Small intestine (tissue), 7 donors: ENCODE measurements at regions not wholly inside any gene's neighbourhood (a gene's known extent, or its start where the extent isn't known, plus 50 kb on each side); places are given as distances from the start of the nearest gene placed in this dataset.

ENCODE experiments used
- DNase-seq, 2 donors: peaks; one replicate each; pipeline versions ENCODE4 v3.0.0 to v3.0.0-alpha.2; 2013
- FAIRE-seq: peaks from 2 replicates; lab custom pipeline; 2012; peaks lifted over from hg19 to GRCh38; lab: Jason Lieb, UNC
- H3K27ac ChIP-seq, 3 donors: one replicate each; pipeline ENCODE4 v1.5.1; 2013; ENCODE audit warnings: low read length in 2 of 3, mild to moderate bottlenecking in 2 of 3, control low read depth in 1 of 3, inconsistent platforms in 1 of 3, low read depth in 1 of 3, moderate library complexity in 1 of 3
- H3K27me3 ChIP-seq, 3 donors: one replicate each; pipeline ENCODE4 v1.6.1; 2013; ENCODE audit warnings: low read length in 3 of 3, inconsistent platforms in 1 of 3; ENCODE audit not compliant: control insufficient read depth in 3 of 3, insufficient read depth in 3 of 3
- H3K36me3 ChIP-seq, 3 donors: one replicate each; pipeline ENCODE4 v1.6.1; 2013; ENCODE audit warnings: low read length in 3 of 3, inconsistent platforms in 1 of 3, low read depth in 1 of 3, mild to moderate bottlenecking in 1 of 3, moderate library complexity in 1 of 3; ENCODE audit not compliant: control insufficient read depth in 3 of 3, insufficient read depth in 2 of 3
- H3K4me1 ChIP-seq, 3 donors: one replicate each; pipeline ENCODE4 v1.6.1; 2013; ENCODE audit warnings: low read length in 2 of 3, inconsistent platforms in 1 of 3, low read depth in 1 of 3, mild to moderate bottlenecking in 1 of 3, moderate library complexity in 1 of 3; ENCODE audit not compliant: control insufficient read depth in 3 of 3, insufficient read depth in 2 of 3
- H3K4me3 ChIP-seq, 3 donors: one replicate each; pipeline ENCODE4 v1.5.1; 2013; ENCODE audit warnings: low read length in 3 of 3, control low read depth in 1 of 3, inconsistent platforms in 1 of 3, low read depth in 1 of 3, mild to moderate bottlenecking in 1 of 3, moderate library complexity in 1 of 3
- H3K9me3 ChIP-seq, 2 donors: one replicate each; pipeline ENCODE4 v1.6.1; 2013; ENCODE audit warnings: low read depth in 1 of 2, low read length in 1 of 2; ENCODE audit not compliant: control insufficient read depth in 2 of 2, insufficient read depth in 1 of 2
- WGBS, 3 donors: extraction: QIAGEN DNeasy Blood & Tissue Kit; methylation state at CpG; one replicate each; pipeline ENCODE4 v1.1.7; 2013; 5-methylcytosine and 5-hydroxymethylcytosine counted together
- donor health status: healthy with polysubstance abuse.
- donor health status: control.
- donor health status: control.
- donor health status: Bipolar disorder and iron deficiency.
- donor health status: healthy.

DNA sequence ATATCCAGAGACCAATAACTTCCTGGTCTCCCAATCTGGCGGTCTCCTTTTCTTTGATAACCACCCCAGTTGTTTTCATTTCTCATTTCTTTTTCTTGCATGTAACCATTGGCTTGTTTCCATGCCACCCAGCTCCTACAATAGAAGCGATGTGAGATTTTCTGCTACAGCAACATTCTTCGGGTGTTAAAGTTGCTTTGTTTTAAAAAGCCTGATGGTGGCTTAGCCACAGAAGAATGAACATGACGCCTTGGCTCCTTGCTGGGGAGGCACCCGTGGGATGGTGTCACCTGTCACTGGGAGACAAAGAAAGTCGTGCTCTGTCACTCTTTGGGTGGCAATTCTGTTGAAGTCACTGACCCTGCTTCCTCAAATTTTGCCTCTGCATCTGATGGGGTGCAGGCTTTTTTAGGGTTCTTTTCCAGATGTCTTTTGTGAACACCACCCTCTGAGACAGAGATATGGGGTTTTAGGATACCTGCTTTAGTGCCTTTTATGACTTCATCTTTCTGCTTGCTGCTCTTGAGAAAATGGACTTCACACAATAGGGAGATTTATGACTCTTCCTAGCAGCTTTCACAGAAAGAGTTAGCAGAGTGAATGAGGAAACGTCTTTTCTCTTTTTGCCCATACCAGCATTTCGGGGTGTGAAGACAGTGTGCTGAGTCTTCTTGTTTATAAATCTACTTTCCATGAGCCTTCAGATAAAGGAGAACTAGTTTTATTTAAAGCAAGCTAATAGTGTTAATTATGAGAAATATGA is 265.3 kb upstream of the TBX3 start:
- Histone ChIP-seq H3K4me1 (peaks cover 0 to 9% (median 0%) of the 10 kb centered on the region in 3 donors), H3K36me3 (no peaks in the 10 kb centered on the region), H3K27ac (no peak overlapping the region), H3K9me3 (no peaks in the 10 kb centered on the region), H3K4me3 (no peak overlapping the region), H3K27me3 (no peaks in the 10 kb centered on the region)
- peak in 1 of 2 donors; percentile 21 for DNase-seq
- WGBS, 3 donors: 67 to 77% (median 73%) methylated on average over 8 of the region's 8 CpGs
- FAIRE-seq: no peak

DNA sequence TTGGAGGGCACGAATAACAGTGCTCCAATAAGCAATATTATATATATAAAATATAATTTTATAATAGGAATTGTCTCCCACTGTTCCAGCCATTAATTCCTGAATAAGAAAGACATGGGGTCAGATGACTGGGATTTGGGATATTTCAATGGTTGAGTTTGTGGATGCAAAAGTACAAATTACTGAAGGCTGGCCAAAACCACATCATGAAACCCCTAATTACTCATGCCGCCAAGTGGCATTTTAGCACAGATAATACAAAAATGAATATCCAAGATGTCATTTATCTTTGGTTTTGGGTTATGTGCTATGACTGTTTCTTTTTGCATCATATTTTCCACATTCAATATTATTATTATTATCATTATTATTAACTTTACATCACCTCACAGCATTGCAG is 261.4 kb upstream of the TBX3 start:
- Histone ChIP-seq H3K4me1 (peaks cover 0 to 10% (median 0%) of the 10 kb centered on the region in 3 donors), H3K9me3 (peaks cover 0 to 2% of the 10 kb centered on the region in 2 donors), H3K36me3 (no peaks in the 10 kb centered on the region), H3K27me3 (no peaks in the 10 kb centered on the region), H3K4me3 (no peak overlapping the region), H3K27ac (no peak overlapping the region)
- 71 to 90% (median 89%) methylated on average over 2 of the region's 2 CpGs for WGBS, 3 donors
- DNase-seq: no peak
- FAIRE-seq: no peak

DNA sequence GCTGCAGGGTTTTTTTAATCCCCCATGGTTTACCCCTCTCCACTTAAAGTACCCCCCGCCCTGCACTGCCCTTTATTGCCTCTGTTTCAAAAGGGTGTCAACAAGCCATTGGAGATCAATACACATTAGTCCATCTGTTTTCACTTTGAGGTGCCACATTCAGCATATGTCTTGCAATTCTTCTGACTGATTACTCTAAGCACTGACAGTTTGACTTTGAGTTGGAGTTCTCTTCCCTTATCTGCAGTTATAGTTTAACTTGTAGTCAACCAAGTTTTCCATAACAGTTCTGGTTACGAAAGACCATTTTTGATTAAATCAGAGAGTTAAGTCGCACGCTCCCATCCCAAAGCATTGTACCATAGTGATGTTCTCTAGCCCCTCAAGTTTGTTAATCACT is 260.8 kb upstream of the TBX3 start:
- FAIRE-seq (no peak), DNase-seq (peak; percentile 20 to 58)
- no peak overlapping the region for H3K4me3 ChIP-seq
- no peak overlapping the region for H3K27ac ChIP-seq
- peaks cover 0 to 10% (median 0%) of the 10 kb centered on the region in 3 donors for H3K4me1 ChIP-seq
- WGBS, 3 donors: 35 to 74% (median 56%) methylated on average over 4 of the region's 4 CpGs
- peaks cover 0 to 7% of the 10 kb centered on the region in 2 donors for H3K9me3 ChIP-seq
- no peaks in the 10 kb centered on the region for H3K36me3 ChIP-seq
- no peaks in the 10 kb centered on the region for H3K27me3 ChIP-seq

DNA sequence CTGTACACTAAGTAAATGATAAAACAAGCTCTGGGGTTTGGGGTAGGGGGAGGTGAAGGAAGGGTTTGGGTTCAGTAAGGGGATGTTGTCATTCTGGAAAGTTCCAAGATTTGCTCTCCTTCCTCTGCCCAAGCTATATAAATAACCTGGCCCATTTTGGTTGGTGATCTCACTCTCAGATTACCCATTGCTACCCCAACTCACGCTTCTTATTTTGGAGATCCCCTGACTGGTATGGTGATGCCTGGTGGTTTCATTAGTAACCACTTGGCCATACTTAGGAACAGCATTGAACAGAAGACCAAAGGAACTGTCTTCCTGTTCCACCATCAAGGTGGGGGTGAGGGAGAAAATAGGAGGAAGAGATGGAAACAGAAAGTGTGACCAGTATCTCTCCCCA is 259.6 kb upstream of the TBX3 start:
- H3K4me3 ChIP-seq: no peak overlapping the region
- DNase-seq (no peak), FAIRE-seq (no peak)
- no peaks in the 10 kb centered on the region for H3K36me3 ChIP-seq
- H3K27me3 ChIP-seq: no peaks in the 10 kb centered on the region
- no peak overlapping the region for H3K27ac ChIP-seq
- H3K9me3 ChIP-seq: peaks cover 0 to 7% of the 10 kb centered on the region in 2 donors
- peaks cover 0 to 10% (median 0%) of the 10 kb centered on the region in 3 donors for H3K4me1 ChIP-seq
- WGBS, 3 donors: 75 to 91% (median 86%) methylated on average over 1 of the region's 1 CpG

- DNase-seq (no peak), FAIRE-seq (no peak)
- WGBS, 3 donors: 78 to 94% (median 88%) methylated on average over 18 of the region's 18 CpGs
- Histone ChIP-seq H3K9me3 (peaks cover 0 to 7% of the 10 kb centered on the region in 2 donors), H3K36me3 (no peaks in the 10 kb centered on the region), H3K4me1 (no peaks in the 10 kb centered on the region), H3K27me3 (no peaks in the 10 kb centered on the region), H3K27ac (no peak overlapping the region), H3K4me3 (no peak overlapping the region)
Observed at GRCh38 chr12:114938487-114939210, 254.7 kb upstream of the TBX3 start.

- no peak for DNase-seq
- WGBS, 3 donors: 60 to 68% (median 63%) methylated on average over 11 of the region's 11 CpGs
- no peak overlapping the region for H3K27ac ChIP-seq
- no peak for FAIRE-seq
- no peaks in the 10 kb centered on the region for H3K36me3 ChIP-seq
- no peak overlapping the region for H3K4me3 ChIP-seq
- H3K27me3 ChIP-seq: no peaks in the 10 kb centered on the region
- no peaks in the 10 kb centered on the region for H3K4me1 ChIP-seq
- H3K9me3 ChIP-seq: peaks cover 0 to 10% of the 10 kb centered on the region in 2 donors
Observed at GRCh38 chr12:114936148-114937079, 252.4 kb upstream of the TBX3 start.

- no peak overlapping the region for H3K27ac ChIP-seq
- H3K4me3 ChIP-seq: no peak overlapping the region
- 95 to 98% (median 97%) methylated on average over 2 of the region's 2 CpGs for WGBS, 3 donors
- H3K36me3 ChIP-seq: no peaks in the 10 kb centered on the region
- no peaks in the 10 kb centered on the region for H3K27me3 ChIP-seq
- H3K4me1 ChIP-seq: no peaks in the 10 kb centered on the region
- H3K9me3 ChIP-seq: peaks cover 0 to 10% of the 10 kb centered on the region in 2 donors
- FAIRE-seq (no peak), DNase-seq (peak in 1 of 2 donors; percentile 43)
Observed at GRCh38 chr12:114935658-114936057, 251.7 kb upstream of the TBX3 start.
